ENCODE measurements at regions not wholly inside any gene's neighbourhood (a gene's known extent, or its start where the extent isn't known, plus 50 kb on each side); places are given as distances from the start of the nearest gene placed in this dataset.

DNA sequence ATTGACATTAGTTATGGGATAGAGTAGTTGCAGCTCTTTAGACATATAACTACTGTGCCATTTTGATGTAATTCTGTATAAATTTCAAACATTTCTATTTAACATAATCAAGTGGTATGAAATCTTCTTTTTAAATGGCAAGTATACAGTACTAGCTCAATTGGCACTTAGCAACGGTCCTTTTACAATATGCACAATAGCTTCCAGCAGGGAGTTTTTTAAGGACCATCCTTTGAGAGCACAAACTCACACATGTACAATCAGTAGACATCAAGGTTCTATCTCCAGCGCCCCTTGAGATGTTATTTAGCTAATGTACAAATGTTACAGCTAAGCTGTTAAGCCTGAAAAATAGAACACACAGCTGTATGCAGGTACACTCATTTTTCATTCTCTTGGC, 480.7 kb downstream of the TFEC start:
- no peaks in the 10 kb centered on the region for H4K20me1 ChIP-seq (replicated peaks; ENCODE audit: control insufficient read depth, insufficient read depth, low read length)
- ChIA-PET POLR2A (no interaction called here), CTCF (ENCODE audit: low intra/inter-chr PET ratio) (no interaction called here)
- ATAC-seq, result no peak
- H3K79me2 ChIP-seq (ENCODE audit: control insufficient read depth, insufficient read depth, low read length), result no peaks in the 10 kb centered on the region
- H3K9me3 ChIP-seq (replicated peaks; ENCODE audit: control insufficient read depth, insufficient read depth, low read depth, low read length), result no peaks in the 10 kb centered on the region
- no peak overlapping the region for H3K4me3 ChIP-seq
- in situ Hi-C loops (cut with MboI), result no loop called here
- intact Hi-C loops (cut with micrococcal nuclease), result no loop called here
- no peak overlapping the region for H3K9ac ChIP-seq (ENCODE audit: insufficient read depth in 1 of 2, low read depth in 2 of 2, low read length in 2 of 2)
- no peaks in the 10 kb centered on the region for H3K9me1 ChIP-seq (ENCODE audit: control insufficient read depth, insufficient read depth, low read length)
- no peaks in the 10 kb centered on the region for H3K36me3 ChIP-seq (ENCODE audit: control insufficient read depth, insufficient read depth, low read length)
- H3K4me1 ChIP-seq (replicated peaks in 1 of 2; ENCODE audit: control insufficient read depth in 2 of 2, insufficient read depth in 2 of 2, low read length in 2 of 2), result no peaks in the 10 kb centered on the region
- no peak overlapping the region for H3K4me2 ChIP-seq (ENCODE audit: insufficient read depth, low read length)
- H3K27ac ChIP-seq (ENCODE audit: extremely low read depth, low read depth, low read length), result no peak overlapping the region
- WGBS (ENCODE audit: insufficient coverage, low coverage, missing lambda C conversion rate), result 0% methylated on average over 2 of the region's 2 CpGs
- no TSS peak for BruUV-seq (replicated peaks)
- no peak for DNase-seq (ENCODE audit: extremely low read depth in 1 of 4, low spot score in 3 of 4)
- H3K27me3 ChIP-seq (ENCODE audit: control insufficient read depth in 2 of 2, insufficient read depth in 2 of 2, low read length in 2 of 2), result no peaks in the 10 kb centered on the region
- no peak for FAIRE-seq
- H2AFZ ChIP-seq (ENCODE audit: low read depth, low read length), result no peak overlapping the region
- TF ChIP-seq RBM14 (IDR thresholded peaks at IDR 0.05; ENCODE audit: borderline replicate concordance, insufficient read depth, low read depth, low read length), result no peak
- TF ChIP-seq, protein P1, sequence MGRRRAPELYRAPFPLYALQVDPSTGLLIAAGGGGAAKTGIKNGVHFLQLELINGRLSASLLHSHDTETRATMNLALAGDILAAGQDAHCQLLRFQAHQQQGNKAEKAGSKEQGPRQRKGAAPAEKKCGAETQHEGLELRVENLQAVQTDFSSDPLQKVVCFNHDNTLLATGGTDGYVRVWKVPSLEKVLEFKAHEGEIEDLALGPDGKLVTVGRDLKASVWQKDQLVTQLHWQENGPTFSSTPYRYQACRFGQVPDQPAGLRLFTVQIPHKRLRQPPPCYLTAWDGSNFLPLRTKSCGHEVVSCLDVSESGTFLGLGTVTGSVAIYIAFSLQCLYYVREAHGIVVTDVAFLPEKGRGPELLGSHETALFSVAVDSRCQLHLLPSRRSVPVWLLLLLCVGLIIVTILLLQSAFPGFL (CRISPR knock-in tag; IDR thresholded peaks at IDR 0.05), result no peak
- no peak for TF ChIP-seq TBL1XR1 (IDR thresholded peaks at IDR 0.05; ENCODE audit: low read length in 2 of 2)
- TF ChIP-seq, protein P2, sequence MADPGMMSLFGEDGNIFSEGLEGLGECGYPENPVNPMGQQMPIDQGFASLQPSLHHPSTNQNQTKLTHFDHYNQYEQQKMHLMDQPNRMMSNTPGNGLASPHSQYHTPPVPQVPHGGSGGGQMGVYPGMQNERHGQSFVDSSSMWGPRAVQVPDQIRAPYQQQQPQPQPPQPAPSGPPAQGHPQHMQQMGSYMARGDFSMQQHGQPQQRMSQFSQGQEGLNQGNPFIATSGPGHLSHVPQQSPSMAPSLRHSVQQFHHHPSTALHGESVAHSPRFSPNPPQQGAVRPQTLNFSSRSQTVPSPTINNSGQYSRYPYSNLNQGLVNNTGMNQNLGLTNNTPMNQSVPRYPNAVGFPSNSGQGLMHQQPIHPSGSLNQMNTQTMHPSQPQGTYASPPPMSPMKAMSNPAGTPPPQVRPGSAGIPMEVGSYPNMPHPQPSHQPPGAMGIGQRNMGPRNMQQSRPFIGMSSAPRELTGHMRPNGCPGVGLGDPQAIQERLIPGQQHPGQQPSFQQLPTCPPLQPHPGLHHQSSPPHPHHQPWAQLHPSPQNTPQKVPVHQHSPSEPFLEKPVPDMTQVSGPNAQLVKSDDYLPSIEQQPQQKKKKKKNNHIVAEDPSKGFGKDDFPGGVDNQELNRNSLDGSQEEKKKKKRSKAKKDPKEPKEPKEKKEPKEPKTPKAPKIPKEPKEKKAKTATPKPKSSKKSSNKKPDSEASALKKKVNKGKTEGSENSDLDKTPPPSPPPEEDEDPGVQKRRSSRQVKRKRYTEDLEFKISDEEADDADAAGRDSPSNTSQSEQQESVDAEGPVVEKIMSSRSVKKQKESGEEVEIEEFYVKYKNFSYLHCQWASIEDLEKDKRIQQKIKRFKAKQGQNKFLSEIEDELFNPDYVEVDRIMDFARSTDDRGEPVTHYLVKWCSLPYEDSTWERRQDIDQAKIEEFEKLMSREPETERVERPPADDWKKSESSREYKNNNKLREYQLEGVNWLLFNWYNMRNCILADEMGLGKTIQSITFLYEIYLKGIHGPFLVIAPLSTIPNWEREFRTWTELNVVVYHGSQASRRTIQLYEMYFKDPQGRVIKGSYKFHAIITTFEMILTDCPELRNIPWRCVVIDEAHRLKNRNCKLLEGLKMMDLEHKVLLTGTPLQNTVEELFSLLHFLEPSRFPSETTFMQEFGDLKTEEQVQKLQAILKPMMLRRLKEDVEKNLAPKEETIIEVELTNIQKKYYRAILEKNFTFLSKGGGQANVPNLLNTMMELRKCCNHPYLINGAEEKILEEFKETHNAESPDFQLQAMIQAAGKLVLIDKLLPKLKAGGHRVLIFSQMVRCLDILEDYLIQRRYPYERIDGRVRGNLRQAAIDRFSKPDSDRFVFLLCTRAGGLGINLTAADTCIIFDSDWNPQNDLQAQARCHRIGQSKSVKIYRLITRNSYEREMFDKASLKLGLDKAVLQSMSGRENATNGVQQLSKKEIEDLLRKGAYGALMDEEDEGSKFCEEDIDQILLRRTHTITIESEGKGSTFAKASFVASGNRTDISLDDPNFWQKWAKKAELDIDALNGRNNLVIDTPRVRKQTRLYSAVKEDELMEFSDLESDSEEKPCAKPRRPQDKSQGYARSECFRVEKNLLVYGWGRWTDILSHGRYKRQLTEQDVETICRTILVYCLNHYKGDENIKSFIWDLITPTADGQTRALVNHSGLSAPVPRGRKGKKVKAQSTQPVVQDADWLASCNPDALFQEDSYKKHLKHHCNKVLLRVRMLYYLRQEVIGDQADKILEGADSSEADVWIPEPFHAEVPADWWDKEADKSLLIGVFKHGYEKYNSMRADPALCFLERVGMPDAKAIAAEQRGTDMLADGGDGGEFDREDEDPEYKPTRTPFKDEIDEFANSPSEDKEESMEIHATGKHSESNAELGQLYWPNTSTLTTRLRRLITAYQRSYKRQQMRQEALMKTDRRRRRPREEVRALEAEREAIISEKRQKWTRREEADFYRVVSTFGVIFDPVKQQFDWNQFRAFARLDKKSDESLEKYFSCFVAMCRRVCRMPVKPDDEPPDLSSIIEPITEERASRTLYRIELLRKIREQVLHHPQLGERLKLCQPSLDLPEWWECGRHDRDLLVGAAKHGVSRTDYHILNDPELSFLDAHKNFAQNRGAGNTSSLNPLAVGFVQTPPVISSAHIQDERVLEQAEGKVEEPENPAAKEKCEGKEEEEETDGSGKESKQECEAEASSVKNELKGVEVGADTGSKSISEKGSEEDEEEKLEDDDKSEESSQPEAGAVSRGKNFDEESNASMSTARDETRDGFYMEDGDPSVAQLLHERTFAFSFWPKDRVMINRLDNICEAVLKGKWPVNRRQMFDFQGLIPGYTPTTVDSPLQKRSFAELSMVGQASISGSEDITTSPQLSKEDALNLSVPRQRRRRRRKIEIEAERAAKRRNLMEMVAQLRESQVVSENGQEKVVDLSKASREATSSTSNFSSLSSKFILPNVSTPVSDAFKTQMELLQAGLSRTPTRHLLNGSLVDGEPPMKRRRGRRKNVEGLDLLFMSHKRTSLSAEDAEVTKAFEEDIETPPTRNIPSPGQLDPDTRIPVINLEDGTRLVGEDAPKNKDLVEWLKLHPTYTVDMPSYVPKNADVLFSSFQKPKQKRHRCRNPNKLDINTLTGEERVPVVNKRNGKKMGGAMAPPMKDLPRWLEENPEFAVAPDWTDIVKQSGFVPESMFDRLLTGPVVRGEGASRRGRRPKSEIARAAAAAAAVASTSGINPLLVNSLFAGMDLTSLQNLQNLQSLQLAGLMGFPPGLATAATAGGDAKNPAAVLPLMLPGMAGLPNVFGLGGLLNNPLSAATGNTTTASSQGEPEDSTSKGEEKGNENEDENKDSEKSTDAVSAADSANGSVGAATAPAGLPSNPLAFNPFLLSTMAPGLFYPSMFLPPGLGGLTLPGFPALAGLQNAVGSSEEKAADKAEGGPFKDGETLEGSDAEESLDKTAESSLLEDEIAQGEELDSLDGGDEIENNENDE (IDR thresholded peaks at IDR 0.05; ENCODE audit: low read depth, low read length), result no peak
- no peak for TF ChIP-seq POLR2AphosphoS2 (IDR thresholded peaks at IDR 0.05; ENCODE audit: low read length)
- no peak for TF ChIP-seq KDM2B (CRISPR knock-in tag; IDR thresholded peaks at IDR 0.05)
- TF ChIP-seq CHCHD3 (CRISPR knock-in tag; IDR thresholded peaks at IDR 0.05), result no peak
- no peak for TF ChIP-seq ZNF24 (IDR thresholded peaks at IDR 0.05)
- TF ChIP-seq TAF1 (IDR thresholded peaks at IDR 0.05; ENCODE audit: control insufficient read depth, extremely low read depth, insufficient read depth, low read length, severe bottlenecking), result no peak
- TF ChIP-seq IFI16 (CRISPR knock-in tag; IDR thresholded peaks at IDR 0.05), result no peak
- TF ChIP-seq PHF20 (IDR thresholded peaks at IDR 0.05; ENCODE audit: partially characterized antibody), result no peak
- no peak for TF ChIP-seq ILF3 (IDR thresholded peaks at IDR 0.05; ENCODE audit: borderline replicate concordance)
- no peak for TF ChIP-seq KLF1 (tag; IDR thresholded peaks at IDR 0.05)
